ENCODE measurements at regions not wholly inside any gene's neighbourhood (a gene's known extent, or its start where the extent isn't known, plus 50 kb on each side); places are given as distances from the start of the nearest gene placed in this dataset.

GRCh38 chr3:17945018-17945798 is 202.8 kb upstream of the TBC1D5 start:
- TF ChIP-seq CTCF (IDR thresholded peaks at IDR 0.05) (no peak), POLR2AphosphoS5 (IDR thresholded peaks at IDR 0.05) (no peak), EP300 (IDR thresholded peaks at IDR 0.05) (no peak), POLR2A (IDR thresholded peaks at IDR 0.05) (no peak)
- Histone ChIP-seq H3K27me3 (no peaks in the 10 kb centered on the region), H3K27ac (no peak overlapping the region), H3K36me3 (no peaks in the 10 kb centered on the region), H3K4me1 (no peaks in the 10 kb centered on the region), H3K9me3 (no peaks in the 10 kb centered on the region), H3K4me3 (no peak overlapping the region)
- intact Hi-C loops (cut with DNase I; ENCODE audit: low total_unique reads): no loop called here
- 24 to 42% (median 35%) methylated on average over 2 of the region's 2 CpGs for WGBS, 5 donors
- no peak for DNase-seq

- intact Hi-C loops (cut with DNase I; ENCODE audit: low total_unique reads): no loop called here
- WGBS, 5 donors: 75 to 86% (median 85%) methylated on average over 2 of the region's 2 CpGs
Measured at GRCh38 chr3:17942856-17943255, 200.4 kb upstream of the TBC1D5 start.

GRCh38 chr3:17941766-17942165 is 199.3 kb upstream of the TBC1D5 start:
- Histone ChIP-seq H3K27me3 (no peaks in the 10 kb centered on the region), H3K4me3 (no peak overlapping the region), H3K4me1 (no peaks in the 10 kb centered on the region), H3K9me3 (no peaks in the 10 kb centered on the region), H3K27ac (no peak overlapping the region), H3K36me3 (no peaks in the 10 kb centered on the region)
- DNase-seq: no peak
- intact Hi-C loops (cut with DNase I; ENCODE audit: low total_unique reads): no loop called here
- no peak for TF ChIP-seq POLR2A (IDR thresholded peaks at IDR 0.05)
- no peak for TF ChIP-seq CTCF (IDR thresholded peaks at IDR 0.05)
- TF ChIP-seq POLR2AphosphoS5 (IDR thresholded peaks at IDR 0.05): no peak

More at GRCh38 chr3:17942856-17943255, 200.4 kb upstream of the TBC1D5 start:
- Histone ChIP-seq H3K4me1 (no peaks in the 10 kb centered on the region), H3K27me3 (no peaks in the 10 kb centered on the region), H3K4me3 (no peak overlapping the region), H3K27ac (no peak overlapping the region), H3K36me3 (no peaks in the 10 kb centered on the region), H3K9me3 (no peaks in the 10 kb centered on the region)
- DNase-seq: no peak
- TF ChIP-seq CTCF (IDR thresholded peaks at IDR 0.05) (no peak), POLR2A (IDR thresholded peaks at IDR 0.05) (no peak), EP300 (IDR thresholded peaks at IDR 0.05) (no peak), POLR2AphosphoS5 (IDR thresholded peaks at IDR 0.05) (no peak)

GRCh38 chr3:17941152-17941551 is 198.7 kb upstream of the TBC1D5 start:
- intact Hi-C loops (cut with DNase I; ENCODE audit: low total_unique reads): no loop called here
- whole genome bisulfite sequencing, 5 donors: 85 to 96% (median 89%) methylated on average over 2 of the region's 2 CpGs
- no peaks in the 10 kb centered on the region for H3K27me3 ChIP-seq
- no peak overlapping the region for H3K27ac ChIP-seq
- DNase-seq: no peak
- H3K4me3 ChIP-seq: no peak overlapping the region
- H3K9me3 ChIP-seq: no peaks in the 10 kb centered on the region
- TF ChIP-seq POLR2A (IDR thresholded peaks at IDR 0.05): no peak
- TF ChIP-seq POLR2AphosphoS5 (IDR thresholded peaks at IDR 0.05): no peak
- TF ChIP-seq CTCF (IDR thresholded peaks at IDR 0.05): no peak
- no peak for TF ChIP-seq EP300 (IDR thresholded peaks at IDR 0.05)
- no peaks in the 10 kb centered on the region for H3K4me1 ChIP-seq
- no peaks in the 10 kb centered on the region for H3K36me3 ChIP-seq

Data from stomach (tissue), 8 donors.